H1 (cell line): ENCODE measurements at regions not wholly inside any gene's neighbourhood (a gene's known extent, or its start where the extent isn't known, plus 50 kb on each side); places are given as distances from the start of the nearest gene placed in this dataset.

ENCODE experiments used
- CTCF ChIA-PET: fragments of 300-600 bp; sonication (Branson Sonifier 250); formaldehyde crosslinking; loops from one replicate; lab custom pipeline; 2021; ENCODE audit not compliant: partially characterized antibody; lab: Charles Lee
- POLR2A ChIA-PET: fragments of 300-600 bp; sonication (Branson Sonifier 250); formaldehyde crosslinking; loops from one replicate; lab custom pipeline; 2021; ENCODE audit warnings: inconsistent platforms; ENCODE audit not compliant: partially characterized antibody; lab: Charles Lee
- DNase-seq, 2 experiments: peaks; one replicate each; pipeline versions ENCODE4 v3.0.0 to v3.0.0-alpha.2; 2010 to 2022; ENCODE audit warnings: low spot score in 2 of 2, low read depth in 1 of 2, mixed read lengths in 1 of 2
- FAIRE-seq: peaks from 2 replicates; lab custom pipeline; 2011; peaks lifted over from hg19 to GRCh38; lab: Jason Lieb, UNC
- H2AFZ ChIP-seq: 2 replicates; pipeline ENCODE4 v1.8.1; 2012; ENCODE audit warnings: low read length, inconsistent platforms
- H2AK5ac ChIP-seq: 2 replicates; pipeline ENCODE4 v1.6.1; 2013; ENCODE audit warnings: low read depth, low read length
- H2BK120ac ChIP-seq: replicated peaks from 2 replicates; pipeline ENCODE3; 2013; ENCODE audit warnings: low read depth, low read length, inconsistent platforms
- H2BK12ac ChIP-seq: 2 replicates; pipeline ENCODE4 v1.6.1; 2013; ENCODE audit warnings: low read depth, low read length
- H2BK15ac ChIP-seq: 2 replicates; pipeline ENCODE4 v1.6.1; 2013; ENCODE audit warnings: low read length
- H2BK20ac ChIP-seq: 2 replicates; pipeline ENCODE4 v1.6.1; 2013; ENCODE audit warnings: low read length
- H2BK5ac ChIP-seq: 2 replicates; pipeline ENCODE4 v1.6.1; 2013; ENCODE audit warnings: low read depth, low read length
- H3K14ac ChIP-seq: 2 replicates; pipeline ENCODE4 v1.6.1; 2013; ENCODE audit warnings: inconsistent platforms; ENCODE audit not compliant: insufficient read length
- H3K18ac ChIP-seq: 2 replicates; pipeline ENCODE4 v1.6.1; 2013; ENCODE audit warnings: low read length; ENCODE audit errors: extremely low read depth
- H3K23ac ChIP-seq: 2 replicates; pipeline ENCODE4 v1.6.1; 2013; ENCODE audit warnings: inconsistent platforms; ENCODE audit not compliant: insufficient read length
- H3K23me2 ChIP-seq: 2 replicates; pipeline ENCODE4 v1.6.1; 2013; ENCODE audit warnings: low read depth, low read length
- H3K27ac ChIP-seq: 2 replicates; pipeline ENCODE4 v1.6.1; 2011; ENCODE audit warnings: low read depth, low read length, inconsistent platforms
- H3K27me3 ChIP-seq, 4 experiments: replicated peaks in 1 of 4; 1 replicate in 1 of 4; 2 replicates in 3 of 4; pipeline versions ENCODE4 v1.6.1 to v1.8.1; 2011 to 2013; ENCODE audit warnings: low read length in 3 of 4, mild to moderate bottlenecking in 3 of 4, inconsistent platforms in 2 of 4, mixed read lengths in 2 of 4, moderate library complexity in 1 of 4; ENCODE audit not compliant: control insufficient read depth in 3 of 4, insufficient read depth in 3 of 4; ENCODE audit errors: extremely low read depth in 1 of 4
- H3K36me3 ChIP-seq, 4 experiments: 2 replicates each; pipeline versions ENCODE4 v1.6.1 to v1.8.1; 2011 to 2013; ENCODE audit warnings: mild to moderate bottlenecking in 4 of 4, low read length in 3 of 4, moderate library complexity in 2 of 4, control low read depth in 1 of 4, inconsistent platforms in 1 of 4; ENCODE audit not compliant: insufficient read depth in 4 of 4, control insufficient read depth in 2 of 4
- H3K4ac ChIP-seq: replicated peaks from 2 replicates; pipeline ENCODE3; 2013; ENCODE audit warnings: low read length, low read depth, mixed read lengths, inconsistent platforms; ENCODE audit not compliant: insufficient read length
- H3K4me1 ChIP-seq, 4 experiments: replicated peaks in 1 of 4; 1 replicate in 1 of 4; 2 replicates in 3 of 4; pipeline versions ENCODE4 v1.6.1 to v1.8.1; 2011 to 2013; ENCODE audit warnings: low read length in 3 of 4, inconsistent platforms in 2 of 4, mixed read lengths in 1 of 4; ENCODE audit not compliant: insufficient read depth in 4 of 4, control insufficient read depth in 3 of 4
- H3K4me2 ChIP-seq, 2 experiments: 2 replicates each; pipeline versions ENCODE4 v1.6.1 to v1.8.1; 2011 to 2013; ENCODE audit warnings: low read depth in 2 of 2, low read length in 2 of 2, control low read depth in 1 of 2, inconsistent platforms in 1 of 2, mild to moderate bottlenecking in 1 of 2; ENCODE audit not compliant: insufficient read depth in 1 of 2
- H3K4me3 ChIP-seq, 4 experiments: fragments of 200-600, 300-600 bp in 1 of 4; sonication (generic), shearing (Covaris generic), sonication (Bioruptor Twin) in 1 of 4; 2 replicates each; pipeline versions ENCODE4 v1.5.1 to v1.8.1; 2011 to 2016; ENCODE audit warnings: low read length in 4 of 4, low read depth in 3 of 4, control low read depth in 2 of 4, inconsistent platforms in 2 of 4, mild to moderate bottlenecking in 2 of 4, mixed read lengths in 1 of 4, moderate library complexity in 1 of 4; ENCODE audit not compliant: insufficient read depth in 2 of 4; ENCODE audit errors: extremely low read depth in 1 of 4
- H3K56ac ChIP-seq: replicated peaks from 2 replicates; pipeline ENCODE3; 2013; ENCODE audit warnings: low read depth, mild to moderate bottlenecking, mixed read lengths, low read length, inconsistent platforms; ENCODE audit not compliant: insufficient read length
- H3K79me1 ChIP-seq: 2 replicates; pipeline ENCODE4 v1.6.1; 2013; ENCODE audit warnings: low read depth, low read length, control low read depth
- H3K79me2 ChIP-seq, 2 experiments: 2 replicates each; pipeline versions ENCODE4 v1.6.1 to v1.8.1; 2012 to 2013; ENCODE audit warnings: low read length in 2 of 2, mild to moderate bottlenecking in 2 of 2, inconsistent platforms in 1 of 2; ENCODE audit not compliant: insufficient read depth in 2 of 2, control insufficient read depth in 1 of 2
- H3K9ac ChIP-seq, 4 experiments: replicated peaks in 1 of 4; 1 replicate in 1 of 4; 2 replicates in 3 of 4; pipeline versions ENCODE4 v1.6.1 to v1.8.1; 2011 to 2013; ENCODE audit warnings: low read depth in 3 of 4, low read length in 3 of 4, control low read depth in 2 of 4, mild to moderate bottlenecking in 2 of 4, moderate library complexity in 2 of 4, inconsistent platforms in 1 of 4; ENCODE audit errors: extremely low read depth in 1 of 4
- H3K9me3 ChIP-seq, 2 experiments: 2 replicates each; pipeline versions ENCODE4 v1.6.1 to v1.8.1; 2012 to 2013; ENCODE audit warnings: mild to moderate bottlenecking in 2 of 2, moderate library complexity in 2 of 2, control low read depth in 1 of 2, inconsistent platforms in 1 of 2, low read depth in 1 of 2, low read length in 1 of 2, mixed read lengths in 1 of 2; ENCODE audit not compliant: insufficient read depth in 2 of 2
- H4K20me1 ChIP-seq, 2 experiments: replicated peaks in 1 of 2; 2 replicates each; pipeline versions ENCODE3 to v1.8.1; 2011 to 2013; ENCODE audit warnings: inconsistent platforms in 2 of 2, low read length in 2 of 2, mild to moderate bottlenecking in 1 of 2; ENCODE audit not compliant: insufficient read depth in 2 of 2, control insufficient read depth in 1 of 2
- H4K5ac ChIP-seq: 2 replicates; pipeline ENCODE4 v1.6.1; 2013; ENCODE audit warnings: low read length, low read depth, mixed read lengths, inconsistent platforms; ENCODE audit not compliant: insufficient read length
- H4K8ac ChIP-seq: 2 replicates; pipeline ENCODE4 v1.8.0; 2013; ENCODE audit warnings: mild to moderate bottlenecking, moderate library complexity, low read length, inconsistent platforms; ENCODE audit not compliant: insufficient read depth; ENCODE audit errors: extremely low read depth
- H4K91ac ChIP-seq: replicated peaks from 2 replicates; pipeline ENCODE3; 2013; ENCODE audit warnings: low read length, mixed read lengths, inconsistent platforms; ENCODE audit not compliant: insufficient read length
- ASH2L ChIP-seq: fragments of 200-600, 300-600 bp; sonication (generic); IDR thresholded peaks from one replicate; pipeline ENCODE4 v1.7.1; 2017; ENCODE audit warnings: low read length
- BCL11A ChIP-seq, 2 experiments: IDR thresholded peaks; one replicate each; pipeline ENCODE4 v1.6.1; 2011; ENCODE audit warnings: low read depth in 2 of 2, low read length in 2 of 2, mild to moderate bottlenecking in 2 of 2
- BRCA1 ChIP-seq: IDR thresholded peaks from 2 replicates; pipeline ENCODE4 v1.6.1; 2012; ENCODE audit warnings: low read depth, low read length, improper control_type of control experiment
- CREB1 ChIP-seq: IDR thresholded peaks from 2 replicates; pipeline ENCODE4 v1.6.1; 2012; ENCODE audit warnings: inconsistent platforms
- CTBP2 ChIP-seq: IDR thresholded peaks from 2 replicates; pipeline ENCODE4 v1.7.0; 2011; ENCODE audit warnings: borderline replicate concordance, mild to moderate bottlenecking, moderate library complexity, mixed read lengths, low read length; ENCODE audit not compliant: insufficient read depth, insufficient read length
- FOSL1 ChIP-seq: IDR thresholded peaks from 2 replicates; pipeline ENCODE4 v1.6.1; 2011; ENCODE audit warnings: mild to moderate bottlenecking, low read depth, low read length, moderate library complexity; ENCODE audit not compliant: insufficient read depth
- HDAC6 ChIP-seq: IDR thresholded peaks from one replicate; pipeline ENCODE4 v1.7.1; 2012; ENCODE audit warnings: low read depth, mild to moderate bottlenecking, inconsistent platforms, low read length, moderate library complexity
- POLR2AphosphoS5 ChIP-seq: IDR thresholded peaks from 2 replicates; pipeline ENCODE4 v1.6.1; 2011; ENCODE audit warnings: low read depth, low read length
- RBBP5 ChIP-seq: IDR thresholded peaks from 2 replicates; pipeline ENCODE4 v1.7.1; 2012; ENCODE audit warnings: low read depth, mild to moderate bottlenecking, inconsistent platforms, low read length, moderate library complexity, borderline replicate concordance
- RFX5 ChIP-seq: IDR thresholded peaks from 2 replicates; pipeline ENCODE4 v1.6.1; 2011; ENCODE audit warnings: low read depth, low read length, improper control_type of control experiment, borderline replicate concordance
- SAP30 ChIP-seq: fragments of 300-600 bp; sonication (generic); IDR thresholded peaks from 2 replicates; pipeline ENCODE4 v1.7.1; 2012; ENCODE audit warnings: low read length, moderate library complexity, mild to moderate bottlenecking, inconsistent platforms; ENCODE audit not compliant: insufficient read depth, insufficient replicate concordance
- ZNF274 ChIP-seq: IDR thresholded peaks from 2 replicates; pipeline ENCODE4 v1.7.0; 2012; ENCODE audit warnings: low read length, borderline replicate concordance; ENCODE audit errors: extremely low read depth
- WGBS, 2 experiments: shearing (Covaris generic) in 1 of 2; methylation state at CpG; one replicate each; pipeline versions ENCODE4 v1.1.6 to v1.1.7; 2013 to 2015; ENCODE audit warnings: low lambda C conversion rate in 2 of 2, mixed read lengths in 2 of 2, inconsistent platforms in 1 of 2, low coverage in 1 of 2, missing lambda C conversion rate in 1 of 2; ENCODE audit not compliant: insufficient replicate concordance in 2 of 2, insufficient coverage in 1 of 2, insufficient read length in 1 of 2; ENCODE audit errors: extremely low coverage in 1 of 2, missing lambda C conversion rate in 1 of 2; 5-methylcytosine and 5-hydroxymethylcytosine counted together

GRCh38 chr3:127140501-127141460 is 52.1 kb upstream of the PRR23E start:
- Histone ChIP-seq H4K5ac (no peak overlapping the region), H4K91ac (no peak overlapping the region), H3K4me1 (peaks cover 0 to 4% (median 1%) of the 10 kb centered on the region in 4 experiments; a peak in 4 of 7 replicates), H2AFZ (no peak overlapping the region), H3K56ac (no peak overlapping the region), H3K23ac (no peak overlapping the region), H3K27ac (no peak overlapping the region), H3K23me2 (no peaks in the 10 kb centered on the region; the same call in 1 of the 2 replicates), H3K18ac (no peak overlapping the region), H3K27me3 (peaks cover under 1 to 12% (median 8%) of the 10 kb centered on the region in 4 experiments; a peak in 6 of 7 replicates), H3K14ac (no peak overlapping the region), H4K20me1 (peaks cover 0 to 1% of the 10 kb centered on the region in 2 experiments), H2BK20ac (no peak overlapping the region), H3K4me3 (no peak overlapping the region), H2BK5ac (no peak overlapping the region), H2BK15ac (no peak overlapping the region), H4K8ac (no peak overlapping the region), H2BK12ac (no peak overlapping the region), H3K36me3 (no peaks in the 10 kb centered on the region), H2AK5ac (no peak overlapping the region), H3K4ac (no peak overlapping the region), H2BK120ac (no peak overlapping the region), H3K79me2 (no peaks in the 10 kb centered on the region), H3K79me1 (no peaks in the 10 kb centered on the region)
- ChIA-PET POLR2A (no interaction called here), CTCF (interaction anchor here (0.6 to 1.0 kb wide), 4 partner anchors 159 to 460 kb away, joined by 3 to 4 read pairs (median 4); no protein-coding TSS in a partner anchor)
- FAIRE-seq: no peak
- 93% methylated on average over 12 of the region's 18 CpGs; no CpG with 5 or more reads in 1 of the 2 experiments for WGBS, 2 experiments
- TF ChIP-seq ZNF274 (no peak), BCL11A (IDR thresholded peaks at IDR 0.05; ENCODE audit: low read depth in 2 of 2, low read length in 2 of 2) (no peak), SAP30 (no peak), CREB1 (no peak), ASH2L (no peak), HDAC6 (no peak), RBBP5 (no peak), RFX5 (no peak), BRCA1 (no peak), CTBP2 (no peak), POLR2AphosphoS5 (no peak), FOSL1 (no peak)
- TF ChIP-seq, all 59 proteins: peak for 0
- DNase-seq: no peak
- Histone ChIP-seq H3K4me2 (no peak overlapping the region), H3K9me3 (no peaks in the 10 kb centered on the region; a peak in 1 of 4 replicates), H3K9ac (no peak overlapping the region)
